Hematopoietic multipotent progenitor cell treated with erythropoietin and hydrocortisone succinate and interleukin-3 and kit ligand, for 4 days (in vitro differentiated cells): ENCODE measurements at regions not wholly inside any gene's neighbourhood (a gene's known extent, or its start where the extent isn't known, plus 50 kb on each side); places are given as distances from the start of the nearest gene placed in this dataset.

Experiments used
- DNase-seq: peaks from one replicate; pipeline ENCODE4 v3.0.0-alpha.2; 2015

DNA sequence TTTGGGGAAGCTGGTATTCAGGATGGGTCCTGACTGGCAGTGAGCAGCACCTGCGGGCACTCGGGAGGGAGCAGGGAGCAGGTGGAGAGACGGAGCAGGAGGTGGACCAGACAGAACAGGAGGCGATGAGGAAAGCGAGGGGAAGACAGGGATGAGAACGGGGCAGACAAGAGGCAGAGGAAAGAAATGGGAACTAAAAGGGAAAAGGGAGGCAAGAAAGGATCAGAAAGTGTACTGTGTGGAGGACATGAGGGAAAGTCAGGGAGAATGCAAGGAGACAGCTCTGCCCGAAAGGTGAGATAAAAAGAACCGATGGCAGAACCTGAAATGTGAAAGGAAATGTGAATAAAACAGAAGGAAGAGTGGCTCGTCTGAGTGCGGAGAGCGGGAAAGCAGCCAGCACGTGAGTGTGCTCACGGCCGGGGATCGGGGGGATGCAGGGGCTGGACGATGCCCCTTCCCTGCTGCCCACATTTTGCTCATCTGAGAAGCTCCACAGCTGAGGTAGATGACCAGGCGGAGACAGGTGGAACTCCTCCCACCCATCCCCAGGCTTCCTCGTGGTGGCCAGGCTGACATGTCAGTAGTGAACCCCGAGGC lies 494.4 kb upstream of the B3GAT1 start:
- DNase-seq = no peak

DNA sequence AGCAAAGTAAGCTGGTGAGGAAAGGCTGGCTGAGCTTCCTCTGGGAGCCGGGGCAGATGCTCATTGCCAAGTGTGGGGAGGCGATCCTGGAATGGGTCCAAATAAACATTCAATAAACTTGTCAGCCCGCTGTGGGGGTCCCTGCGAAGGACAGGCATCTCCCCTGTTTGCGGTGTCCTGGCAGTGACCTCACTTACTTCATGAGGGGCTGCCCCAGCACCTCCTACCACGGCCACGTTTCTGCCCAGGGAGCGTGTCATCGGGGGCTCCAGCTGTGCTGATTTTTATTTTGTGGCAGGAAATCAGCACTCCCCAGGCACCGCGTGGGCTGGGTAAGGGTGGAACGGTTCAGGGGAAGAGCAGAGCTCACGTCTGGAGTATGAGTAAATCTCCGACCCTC lies 493.9 kb upstream of the B3GAT1 start:
- no peak for DNase-seq

DNA sequence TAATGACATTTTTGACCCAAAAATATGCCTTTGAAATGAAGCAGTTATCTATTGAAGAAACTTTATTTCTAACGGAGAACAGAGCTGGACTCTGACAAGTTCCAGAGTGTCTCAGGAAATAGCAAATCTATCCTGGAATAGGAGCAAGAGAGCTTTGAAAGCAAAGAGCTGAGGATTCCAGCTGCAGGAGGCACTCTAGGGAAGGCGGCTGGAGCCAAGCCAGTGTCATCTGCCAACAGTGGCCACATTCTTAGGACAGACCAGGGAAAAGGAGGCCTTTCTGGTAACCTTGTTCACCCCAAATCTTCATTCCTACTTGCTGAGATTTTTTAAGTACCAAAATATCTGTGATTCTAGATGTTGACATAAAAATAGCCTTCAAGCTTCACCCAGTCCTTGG lies 493.5 kb upstream of the B3GAT1 start:
- no peak for DNase-seq

DNA sequence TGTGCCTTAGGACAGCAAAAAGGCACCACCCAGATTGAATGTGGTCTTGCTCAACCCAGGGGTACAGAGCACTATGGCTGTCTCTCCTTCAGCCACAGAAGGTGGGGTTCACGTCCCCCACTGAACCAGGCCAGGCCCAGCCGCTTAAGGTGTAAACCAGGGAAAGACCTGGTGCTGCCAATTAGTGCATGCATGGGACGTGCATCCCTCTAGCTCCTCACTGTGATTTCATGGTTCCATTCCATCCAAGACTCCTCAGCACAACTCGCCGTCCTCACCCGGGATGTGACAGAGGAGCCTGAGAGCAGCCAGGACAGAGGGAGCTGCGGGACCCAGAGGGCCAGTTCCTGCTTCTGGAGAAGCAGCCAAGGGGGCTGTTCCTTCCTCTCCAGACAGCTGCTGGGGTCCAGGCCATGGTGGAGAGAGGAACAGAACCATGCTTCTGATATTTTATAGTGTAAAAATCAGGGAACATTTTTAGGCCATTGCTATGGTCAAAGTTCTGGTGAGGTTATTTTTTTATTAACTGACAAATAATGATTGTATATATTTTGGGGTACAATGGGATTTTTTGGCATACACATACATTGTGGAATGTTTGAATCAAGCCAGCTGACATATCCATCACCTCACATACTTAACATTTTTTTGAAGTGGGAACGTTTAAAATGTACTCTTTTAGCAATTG lies 492.2 kb upstream of the B3GAT1 start:
- no peak for DNase-seq

DNA sequence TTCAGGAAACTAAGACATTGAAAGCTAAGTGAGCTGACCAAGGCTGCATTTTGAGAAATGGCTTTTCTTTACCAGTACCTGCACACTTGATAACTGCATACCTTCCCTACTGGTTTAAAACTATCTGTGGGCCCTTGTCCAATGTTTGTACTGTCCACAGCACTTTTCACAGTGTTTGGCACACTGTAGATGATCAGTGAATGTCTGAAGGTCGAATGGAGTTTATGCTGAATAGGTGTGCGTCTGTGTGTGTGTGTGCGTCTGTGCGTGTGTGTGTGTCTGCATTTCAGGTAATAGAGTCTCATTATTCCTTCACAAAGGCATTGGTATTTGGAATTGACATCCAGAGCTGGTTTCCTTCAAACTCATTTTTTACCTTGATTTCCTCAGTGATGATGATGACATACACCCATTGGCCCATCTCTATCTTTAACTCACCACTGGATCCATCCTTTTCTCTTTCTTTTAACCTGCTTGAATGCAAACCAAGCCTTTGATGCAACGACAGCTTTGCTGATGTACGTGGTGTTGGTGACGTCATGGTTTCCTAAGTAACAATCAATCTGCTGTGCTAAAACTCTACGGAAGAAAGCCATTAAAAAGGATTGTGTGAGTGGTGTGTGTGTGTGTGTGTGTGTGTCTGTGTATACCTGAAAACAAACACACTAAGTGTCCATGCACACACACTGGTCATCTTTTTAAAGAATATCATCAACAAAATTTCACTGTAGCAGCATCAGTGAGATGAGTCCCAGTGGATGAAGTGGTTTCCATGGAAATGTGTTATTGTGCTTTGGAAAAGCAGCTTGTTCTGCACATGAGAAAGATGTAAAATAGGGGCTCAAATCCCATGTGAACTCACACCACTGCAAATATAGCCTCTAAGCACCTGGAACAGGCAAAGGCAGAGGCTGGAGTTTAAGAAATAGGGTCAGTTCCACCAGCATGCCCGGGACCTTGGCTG lies 490.2 kb upstream of the B3GAT1 start:
- no peak for DNase-seq

DNA sequence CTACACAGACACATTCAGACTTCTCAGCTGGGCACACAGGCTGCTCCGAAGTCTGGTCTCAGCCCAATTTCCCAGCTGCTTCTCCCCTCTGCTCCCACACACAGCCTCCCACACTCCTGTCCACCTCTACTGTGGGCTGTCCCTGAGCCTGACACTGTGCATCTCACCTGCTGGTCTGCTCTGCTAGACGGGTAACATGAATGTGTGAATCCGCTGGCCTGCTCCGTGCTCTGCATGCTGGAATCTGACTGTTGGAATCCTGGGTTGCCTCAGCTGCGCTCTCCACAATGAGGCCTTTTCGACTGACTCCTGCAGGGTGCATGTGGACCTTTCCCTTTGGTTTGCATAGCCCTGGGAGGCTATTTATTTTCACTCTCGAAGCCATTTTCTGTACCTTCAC lies 489.5 kb upstream of the B3GAT1 start:
- DNase-seq = no peak

DNA sequence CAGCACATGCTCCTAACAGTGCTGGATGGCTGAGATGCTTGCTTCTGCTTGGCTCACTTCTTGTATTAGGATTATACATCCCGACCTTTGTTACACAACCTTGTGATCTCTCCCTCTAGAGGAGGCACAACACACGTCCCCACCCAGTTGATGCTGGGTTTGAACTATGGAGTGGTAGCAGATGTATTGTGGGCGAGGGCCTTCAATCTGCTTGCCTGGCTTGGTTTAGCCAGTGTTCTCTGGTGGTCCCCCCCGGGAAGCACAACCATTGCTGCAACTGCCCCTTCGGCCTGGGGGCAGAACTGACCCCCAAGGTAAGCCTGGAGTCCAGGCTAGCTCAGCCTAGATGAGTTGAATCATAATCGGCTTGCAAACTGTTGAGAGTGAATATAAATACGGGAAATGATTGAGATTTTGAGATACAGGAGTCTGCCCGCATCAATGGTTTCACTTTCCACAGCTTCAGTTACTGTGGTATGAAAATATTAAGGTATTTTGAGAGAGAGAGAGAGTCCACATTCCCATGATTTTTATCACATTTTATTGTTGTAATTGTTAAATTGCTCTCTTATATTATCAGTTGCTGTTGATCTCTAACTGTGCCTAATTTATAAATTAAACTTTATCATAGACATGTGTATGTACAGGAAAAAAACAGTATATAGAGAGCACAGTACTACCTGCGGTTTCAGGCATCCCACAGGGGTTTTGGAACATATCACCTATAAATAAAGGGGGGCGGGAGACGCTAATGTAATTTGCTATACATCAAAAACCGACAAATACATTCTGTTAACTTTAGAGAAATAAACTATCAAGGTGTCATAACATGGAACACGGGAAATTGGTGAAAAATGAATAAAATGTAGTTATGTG lies 482.0 kb upstream of the B3GAT1 start:
- DNase-seq = no peak

DNA sequence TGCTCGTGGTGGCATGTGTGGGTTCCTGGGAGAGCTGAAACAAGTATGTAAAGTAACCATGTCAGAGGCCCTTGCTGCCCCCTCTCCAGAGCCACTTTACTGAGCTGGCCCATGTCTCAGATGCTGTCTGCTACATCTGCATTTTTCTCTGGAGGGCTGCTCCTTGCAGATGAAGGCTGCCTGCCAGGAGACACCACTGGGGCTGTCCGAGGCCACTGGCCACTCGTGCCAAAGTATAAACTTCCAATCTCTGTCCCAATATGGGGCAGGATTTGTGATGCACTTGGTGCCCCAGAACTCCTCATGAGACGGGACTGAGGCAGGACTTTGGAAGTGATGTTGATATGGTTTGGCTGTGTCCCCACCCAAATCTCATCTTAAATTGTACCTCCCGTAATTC lies 478.4 kb upstream of the B3GAT1 start:
- no peak for DNase-seq

DNA sequence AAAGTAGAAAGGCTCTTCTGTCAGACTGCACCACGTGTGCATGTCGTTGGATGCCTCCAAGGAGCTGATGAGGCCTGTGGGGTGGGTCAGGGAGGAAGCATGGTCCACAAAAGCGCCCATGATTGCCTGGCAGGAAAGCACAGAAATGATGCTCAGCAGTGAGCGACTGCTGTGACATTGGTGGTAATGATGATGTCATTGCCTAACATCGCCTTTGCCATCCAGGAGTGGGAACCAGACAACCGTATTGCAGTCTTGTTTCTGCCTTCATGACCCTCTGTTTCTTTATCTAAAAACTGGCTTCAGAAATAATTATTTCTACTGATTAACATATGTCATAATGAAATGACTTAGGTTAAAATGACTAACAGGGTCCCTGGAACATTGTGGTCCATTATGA lies 477.8 kb upstream of the B3GAT1 start:
- no peak for DNase-seq

DNA sequence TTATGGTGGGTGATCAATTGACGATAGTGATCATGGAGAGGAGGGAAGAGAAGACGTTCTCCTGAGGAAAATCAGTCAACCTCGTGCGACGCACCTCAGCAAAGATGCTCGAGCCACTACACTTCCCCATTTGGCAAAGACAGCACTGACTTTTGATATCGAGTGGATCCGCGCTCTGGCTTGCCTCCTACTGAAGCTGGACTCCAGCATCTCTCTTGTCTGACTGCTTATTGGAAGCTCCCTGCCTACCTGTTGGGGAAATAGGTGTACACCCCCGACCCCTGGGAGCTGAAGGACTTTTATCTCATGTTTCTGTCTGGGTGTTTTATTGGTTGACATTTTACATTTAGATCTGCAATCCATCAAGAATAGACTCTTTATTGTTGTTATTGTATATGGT lies 476.8 kb upstream of the B3GAT1 start:
- DNase-seq = no peak

DNA sequence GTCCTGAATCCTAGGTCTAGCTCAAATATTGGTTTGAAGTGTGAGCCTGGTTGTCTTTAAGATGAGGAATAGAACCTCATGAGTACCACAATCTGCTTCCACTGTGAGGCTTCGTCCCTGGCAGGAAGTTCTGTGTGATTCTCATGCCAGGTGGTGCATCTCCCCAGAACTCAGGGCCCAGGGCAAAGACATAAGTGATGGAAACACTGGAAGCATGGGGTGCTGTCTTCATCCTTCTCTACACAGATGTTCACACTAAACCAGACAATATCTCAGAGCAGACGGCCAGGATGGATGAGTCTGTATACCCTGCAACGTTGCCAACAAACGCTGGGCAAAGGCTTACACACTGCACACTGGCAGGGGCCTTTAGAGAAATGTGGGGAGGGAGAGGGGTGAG lies 475.9 kb upstream of the B3GAT1 start:
- DNase-seq = no peak

DNA sequence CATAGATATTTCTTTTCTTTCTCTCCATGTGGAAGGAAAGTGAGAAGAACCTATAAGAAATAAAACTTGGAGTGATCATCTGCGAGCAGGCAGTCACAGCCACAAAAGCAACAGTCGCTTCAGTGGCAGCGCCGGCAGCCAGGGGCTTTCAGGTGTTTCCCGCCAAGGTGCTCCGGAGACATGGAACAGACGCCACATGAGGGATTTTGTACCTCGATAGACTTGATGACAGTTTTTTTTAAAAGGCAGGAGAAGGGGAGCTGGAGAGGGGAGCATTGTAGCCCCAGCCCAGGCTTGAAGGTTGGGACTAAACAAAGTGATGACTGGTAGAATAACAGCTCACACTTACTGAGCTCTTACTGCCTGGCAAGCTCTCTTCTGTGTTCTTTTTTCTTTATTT lies 471.4 kb upstream of the B3GAT1 start:
- DNase-seq = no peak

DNA sequence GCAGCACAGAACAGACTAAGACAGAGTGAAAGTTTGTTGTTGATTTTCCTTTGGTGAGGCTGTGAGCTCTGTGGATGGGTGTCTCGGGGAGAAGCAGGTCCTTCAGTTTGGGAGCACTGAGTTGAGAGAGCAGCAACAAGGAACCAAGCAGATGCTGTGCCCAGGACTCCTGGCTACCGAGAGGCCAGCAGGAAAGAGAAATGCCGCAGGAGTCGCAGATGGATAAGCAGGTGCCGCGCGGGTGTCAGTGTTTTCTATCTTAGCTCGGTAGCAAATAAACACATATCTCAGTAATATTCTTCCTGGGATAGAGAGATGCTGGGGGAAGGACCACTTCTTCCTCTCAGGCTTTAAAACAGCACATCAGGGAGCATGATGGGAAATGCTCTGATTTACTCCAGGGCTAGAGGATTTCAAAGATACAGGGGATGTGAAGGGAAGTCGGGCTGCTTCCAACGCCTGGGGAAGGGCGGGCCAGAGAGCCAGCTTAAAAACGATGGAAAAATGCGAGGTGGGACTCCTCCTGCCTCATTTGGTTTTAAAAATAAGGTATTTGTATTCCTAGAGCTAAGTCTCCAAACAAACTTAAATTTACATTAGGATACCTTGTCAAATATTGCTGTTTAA lies 470.7 kb upstream of the B3GAT1 start:
- DNase-seq = no peak

DNA sequence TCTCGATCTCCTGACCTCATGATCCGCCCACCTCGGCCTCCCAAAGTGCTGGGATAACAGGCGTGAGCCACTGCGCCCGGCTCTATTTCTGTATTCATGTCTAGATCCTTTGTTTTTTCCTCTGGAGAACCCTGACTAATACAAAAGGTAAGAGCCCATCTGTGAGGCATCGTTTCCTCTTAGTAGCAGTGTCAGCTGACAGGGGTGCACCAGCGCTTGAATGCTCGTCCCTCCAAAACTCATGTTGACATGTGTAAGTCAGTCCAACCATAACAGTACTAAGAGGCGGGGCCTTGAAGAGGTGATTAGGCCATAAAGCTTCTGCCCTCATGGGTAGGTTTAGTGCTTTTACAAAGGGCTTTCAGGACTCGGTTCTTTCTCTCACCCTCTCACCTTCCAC lies 470.1 kb upstream of the B3GAT1 start:
- no peak for DNase-seq

DNA sequence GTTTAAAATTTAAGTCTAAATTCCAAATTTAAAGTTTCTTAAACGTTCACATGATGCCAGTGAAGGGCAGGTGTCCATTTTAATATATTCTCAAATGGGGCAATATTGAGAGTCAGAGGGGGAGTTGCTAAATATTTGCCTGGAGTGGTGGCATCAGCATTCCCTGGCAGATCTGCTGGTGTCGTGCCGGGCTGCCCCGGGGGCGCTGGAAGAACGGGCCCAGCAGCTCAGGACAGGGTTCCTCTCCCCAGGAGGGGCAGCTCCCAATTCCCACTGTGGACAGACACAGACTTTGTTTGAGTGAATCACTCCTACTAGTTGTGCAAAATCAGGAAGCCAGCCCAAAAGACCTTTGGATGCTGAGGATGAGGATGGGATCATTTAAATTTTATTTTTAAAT lies 468.7 kb upstream of the B3GAT1 start:
- DNase-seq = no peak

DNA sequence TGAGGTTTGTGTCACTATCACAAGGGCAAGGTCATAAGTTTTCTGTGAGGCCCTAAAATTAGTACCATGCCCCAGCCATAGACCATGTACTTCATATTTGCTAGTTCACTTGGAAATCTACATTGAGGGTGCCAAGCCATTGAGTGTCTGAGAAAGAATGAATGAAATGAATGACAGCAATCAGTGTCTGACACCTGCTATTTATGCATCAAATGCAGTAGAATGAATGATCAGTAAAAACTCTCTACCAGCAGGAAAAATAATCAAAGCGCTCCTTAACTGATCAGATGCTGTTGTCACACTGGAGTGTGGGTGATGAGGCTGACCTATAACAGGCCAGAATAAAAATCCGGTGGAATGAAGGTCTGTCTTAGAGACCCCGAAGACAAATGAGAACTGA lies 467.9 kb upstream of the B3GAT1 start:
- DNase-seq = no peak

DNA sequence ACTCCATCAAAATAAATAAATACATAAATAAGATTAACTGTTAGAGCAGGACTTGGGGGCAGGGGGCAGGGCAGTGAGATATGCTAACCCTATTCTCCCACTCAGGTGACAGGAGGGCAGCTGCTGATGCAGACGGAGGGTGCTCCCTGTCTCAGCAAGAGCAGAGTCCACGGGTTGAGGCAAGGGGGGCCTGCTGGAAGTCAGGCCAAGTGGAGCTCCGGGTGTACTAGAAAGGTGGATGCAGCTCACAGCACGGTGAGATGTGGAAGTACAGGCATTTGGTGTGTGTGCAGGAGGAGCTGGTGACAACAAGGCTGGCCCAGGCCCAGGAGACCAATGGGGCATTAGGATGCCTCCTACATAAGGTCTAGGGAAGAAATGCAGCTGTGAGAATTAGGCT lies 467.3 kb upstream of the B3GAT1 start:
- DNase-seq = no peak

DNA sequence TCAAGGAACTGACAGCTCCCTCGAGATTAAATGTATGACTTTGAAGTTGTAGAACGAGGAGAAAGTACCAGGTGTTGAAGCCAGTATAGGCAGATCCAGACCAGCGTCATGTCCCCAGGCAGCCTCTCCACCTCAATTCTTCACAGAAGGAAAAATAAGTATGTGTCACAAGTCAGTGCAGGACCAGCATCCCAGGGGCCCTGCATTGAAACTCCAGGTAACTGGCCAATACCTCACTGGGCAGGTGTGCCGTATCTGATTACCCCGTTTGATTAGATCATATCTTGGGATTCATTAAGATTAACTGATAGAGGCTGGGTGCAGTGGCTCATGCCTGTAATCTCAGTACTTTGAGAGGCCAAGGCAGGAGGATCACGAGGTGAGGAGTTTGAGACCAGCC lies 466.7 kb upstream of the B3GAT1 start:
- DNase-seq = no peak

DNA sequence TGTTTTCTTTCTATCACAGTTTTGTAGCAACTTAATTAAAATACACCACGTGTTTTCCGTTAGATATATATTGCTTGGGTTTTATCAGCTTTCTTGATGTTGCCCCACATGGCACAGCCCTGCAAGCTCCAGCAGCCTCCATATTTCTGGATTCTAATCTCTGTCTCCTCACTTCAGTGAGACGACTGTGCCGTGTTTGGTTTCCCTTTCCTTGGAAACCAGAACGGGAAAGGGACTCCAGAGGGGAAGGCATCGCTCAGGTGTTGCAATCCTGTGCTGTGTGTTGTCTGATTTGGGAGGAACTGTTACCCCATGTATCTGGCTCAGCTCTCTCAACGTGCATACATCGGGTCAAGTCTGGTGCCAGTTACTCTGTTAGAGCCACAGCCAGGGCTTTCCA lies 464.2 kb upstream of the B3GAT1 start:
- DNase-seq = no peak

DNA sequence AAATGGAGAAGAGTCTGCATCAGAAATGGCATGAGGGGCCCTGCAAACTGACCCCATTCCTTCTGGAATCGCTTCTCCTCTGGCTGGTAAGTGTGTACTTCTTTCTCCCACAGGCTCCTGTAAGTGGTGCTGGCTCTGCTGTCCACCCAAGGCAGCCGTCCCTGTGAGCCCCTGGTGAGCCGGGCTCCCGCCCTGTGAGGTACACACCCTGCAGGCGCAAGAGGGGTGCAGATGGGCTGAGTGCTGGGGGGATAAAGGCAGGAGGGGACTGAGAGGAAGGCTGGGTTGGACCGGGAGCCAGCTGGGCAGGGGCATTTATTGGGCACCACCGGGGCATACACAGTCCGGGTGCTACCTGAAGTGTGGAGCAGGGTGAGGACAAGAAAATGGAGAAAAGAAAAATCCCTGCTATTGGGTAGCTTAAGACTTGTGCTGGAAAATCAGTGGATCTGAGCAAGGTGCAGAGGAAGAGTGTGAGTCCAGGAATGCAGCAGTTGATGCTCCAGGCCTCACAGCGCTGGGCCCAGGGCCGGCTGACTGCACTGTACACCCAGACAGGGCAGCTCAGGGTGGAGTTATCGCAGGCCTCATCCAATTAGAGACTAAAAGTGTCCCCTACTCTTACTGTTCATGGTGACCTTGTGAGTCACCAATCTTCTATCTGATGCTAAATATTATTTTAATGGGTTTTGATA lies 455.1 kb upstream of the B3GAT1 start:
- DNase-seq = no peak

DNA sequence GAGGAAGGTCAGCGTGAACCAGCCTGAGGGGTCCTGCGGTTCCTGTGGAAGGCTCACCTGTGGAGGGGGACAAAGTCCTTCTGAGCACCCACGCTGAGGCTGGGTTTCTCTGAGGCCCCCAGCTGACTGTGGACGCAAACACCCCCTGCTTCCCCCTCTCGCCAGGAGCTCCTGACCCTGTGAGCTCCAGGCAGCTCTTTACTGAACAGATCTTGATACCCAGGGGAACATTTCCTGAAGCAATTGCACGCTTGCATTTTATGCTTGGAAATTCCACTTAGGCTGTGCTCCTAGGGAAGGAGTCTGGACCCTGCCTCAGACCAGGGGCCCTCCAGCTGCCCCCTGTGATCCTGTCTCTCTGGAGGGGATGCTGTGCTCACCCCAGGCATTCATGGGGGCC lies 454.2 kb upstream of the B3GAT1 start:
- no peak for DNase-seq

DNA sequence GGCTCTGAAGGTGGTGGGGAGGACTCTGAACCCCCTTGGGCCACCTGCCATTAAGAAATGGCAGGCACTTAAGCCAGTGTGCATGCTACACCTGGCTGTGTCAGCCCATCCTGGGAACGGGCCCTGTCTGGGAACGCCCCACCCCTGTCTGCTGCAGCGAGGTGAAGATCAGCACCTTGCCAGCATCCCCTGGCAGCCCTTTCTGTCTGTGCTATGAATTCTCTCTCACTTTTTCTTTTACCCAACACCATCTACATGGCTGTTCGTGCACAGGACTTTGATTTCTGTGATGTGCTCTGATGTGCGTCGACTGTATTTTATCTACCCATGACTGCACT lies 452.9 kb upstream of the B3GAT1 start:
- DNase-seq = no peak
